COLO668 (cell line): ENCODE measurements at regions not wholly inside any gene's neighbourhood (a gene's known extent, or its start where the extent isn't known, plus 50 kb on each side); places are given as distances from the start of the nearest gene placed in this dataset.
A peak's percentile ranks its signal among the peaks of the same experiment; 100 is the strongest.
"Not testable (repeated sequence)": the region's sequence is repeated elsewhere in the genome, so short reads cannot be mapped to it uniquely, and the experiment has no call there.

Experiments used
- DNase-seq: peaks from one replicate; lab custom pipeline; 2025; ENCODE audit not compliant: unreplicated experiment; lab: John Stamatoyannopoulos, UW

- no peak for DNase-seq
These were observed 204.9 kb upstream of the EEF2KMT start for GRCh38 chr16:5302372-5303114.

GRCh38 chr16:5298202-5298601 lies 200.6 kb upstream of the EEF2KMT start:
- no peak for DNase-seq

- DNase-seq = no peak
These were observed 198.6 kb upstream of the EEF2KMT start for GRCh38 chr16:5296176-5296575.

- not testable (repeated sequence) for DNase-seq
These were observed 197.7 kb upstream of the EEF2KMT start for GRCh38 chr16:5295304-5295703.

DNA sequence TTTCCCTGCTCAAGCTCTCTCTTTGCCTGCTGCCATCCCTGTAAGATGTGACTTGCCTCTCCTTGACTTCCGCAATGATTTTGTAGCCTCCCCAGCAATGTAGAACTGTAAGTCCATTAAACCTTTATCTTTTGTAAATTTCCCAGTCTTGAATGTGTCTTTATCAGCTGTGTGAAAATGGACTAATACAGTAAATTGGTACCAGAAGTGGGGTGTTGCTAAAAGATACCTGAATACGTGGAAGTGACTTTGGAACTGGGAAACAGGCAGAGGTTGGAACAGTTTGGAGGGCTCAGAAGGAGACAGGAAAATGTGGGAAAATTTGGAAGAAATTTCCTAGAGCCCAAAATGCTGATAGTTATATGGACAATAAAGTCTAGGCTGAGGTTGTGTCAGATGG lies 184.6 kb upstream of the EEF2KMT start:
- not testable (repeated sequence) for DNase-seq

DNA sequence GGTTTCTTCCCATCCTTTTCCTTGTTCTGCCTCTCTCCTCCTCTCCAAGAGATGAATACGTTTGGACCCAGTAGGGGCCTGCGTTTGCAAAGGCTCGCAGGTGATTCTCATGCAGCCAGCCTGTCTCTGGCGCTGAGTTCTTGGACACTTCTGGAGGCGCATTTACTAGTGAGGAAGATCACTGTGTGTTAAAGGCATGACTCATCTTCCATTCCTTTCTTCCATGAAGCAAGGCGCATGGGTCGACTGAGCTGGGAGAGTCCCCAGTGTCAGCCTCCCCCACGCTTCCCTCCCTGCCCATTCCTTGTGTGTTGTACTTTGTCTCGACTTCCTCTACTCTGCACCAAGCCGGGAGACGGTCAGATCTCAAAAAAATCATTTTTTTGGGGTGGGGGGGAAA lies 159.9 kb upstream of the EEF2KMT start:
- DNase-seq = no peak

GRCh38 chr16:5252791-5253190 lies 155.2 kb upstream of the EEF2KMT start:
- no peak for DNase-seq

GRCh38 chr16:5247403-5247802 lies 149.8 kb upstream of the EEF2KMT start:
- not testable (repeated sequence) for DNase-seq

GRCh38 chr16:5240278-5240626 lies 142.7 kb upstream of the EEF2KMT start:
- DNase-seq = not testable (repeated sequence)

- DNase-seq = peak; percentile 31
These were observed 142.1 kb upstream of the EEF2KMT start for GRCh38 chr16:5239472-5240277.

GRCh38 chr16:5235119-5235518 lies 137.5 kb upstream of the EEF2KMT start:
- DNase-seq = no peak

DNA sequence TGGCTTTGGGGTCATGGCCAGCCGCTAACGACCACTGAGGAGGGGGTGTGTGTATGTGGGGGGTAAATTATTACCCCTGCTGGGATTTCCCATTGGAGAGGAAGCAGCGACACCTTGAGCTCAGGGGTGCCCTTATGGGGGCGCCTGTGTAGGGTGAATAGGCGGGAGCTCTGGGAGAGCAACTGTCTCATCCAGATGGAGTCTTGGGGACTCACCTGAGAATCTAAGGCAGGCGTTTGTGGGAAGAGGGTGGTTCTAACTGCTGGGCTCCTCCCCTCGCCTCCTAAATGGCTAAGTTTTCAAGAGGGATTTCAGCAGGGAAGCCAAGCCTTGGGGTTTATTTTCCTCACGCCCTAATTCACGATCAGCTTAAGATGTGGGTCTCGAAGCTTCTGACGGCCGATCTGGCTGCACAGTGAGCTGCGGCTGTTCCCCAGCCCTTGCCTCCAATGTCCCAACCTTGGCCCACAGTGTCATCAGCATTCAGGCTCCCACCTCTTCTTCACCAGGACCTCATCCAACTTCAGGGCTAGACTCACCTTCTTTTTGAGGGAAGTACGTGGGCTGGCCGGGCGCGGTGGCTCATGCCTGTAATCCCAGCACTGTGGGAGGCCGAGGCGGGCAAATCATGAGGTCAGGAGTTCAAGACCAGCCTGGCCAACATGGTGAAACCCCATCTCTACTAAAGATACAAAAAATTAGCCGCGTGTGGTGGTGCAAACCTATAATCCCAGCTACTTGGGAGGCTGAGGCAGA lies 136.9 kb upstream of the EEF2KMT start:
- DNase-seq = no peak

GRCh38 chr16:5231246-5231759 lies 133.7 kb upstream of the EEF2KMT start:
- DNase-seq = no peak

DNA sequence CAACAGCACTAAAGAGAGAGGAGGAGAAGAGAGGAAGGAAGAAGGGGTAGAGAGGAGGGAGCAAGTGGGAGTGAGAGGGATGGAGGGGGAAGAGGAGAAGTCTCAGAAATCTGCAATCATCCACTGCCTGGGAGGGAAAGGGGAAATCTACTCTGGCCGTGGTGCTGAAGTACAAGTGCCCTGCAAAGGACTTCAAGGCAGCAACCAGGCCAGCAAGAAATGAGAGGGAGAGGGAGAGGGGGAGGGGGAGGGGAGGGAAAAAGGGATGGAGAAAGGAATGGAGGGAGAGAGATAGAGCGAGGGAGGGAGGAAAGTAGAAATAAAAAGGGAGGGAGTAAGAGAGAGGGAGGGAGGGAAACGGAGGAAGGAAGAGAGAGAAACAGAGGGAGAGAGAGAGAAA lies 130.8 kb upstream of the EEF2KMT start:
- DNase-seq = no peak

DNA sequence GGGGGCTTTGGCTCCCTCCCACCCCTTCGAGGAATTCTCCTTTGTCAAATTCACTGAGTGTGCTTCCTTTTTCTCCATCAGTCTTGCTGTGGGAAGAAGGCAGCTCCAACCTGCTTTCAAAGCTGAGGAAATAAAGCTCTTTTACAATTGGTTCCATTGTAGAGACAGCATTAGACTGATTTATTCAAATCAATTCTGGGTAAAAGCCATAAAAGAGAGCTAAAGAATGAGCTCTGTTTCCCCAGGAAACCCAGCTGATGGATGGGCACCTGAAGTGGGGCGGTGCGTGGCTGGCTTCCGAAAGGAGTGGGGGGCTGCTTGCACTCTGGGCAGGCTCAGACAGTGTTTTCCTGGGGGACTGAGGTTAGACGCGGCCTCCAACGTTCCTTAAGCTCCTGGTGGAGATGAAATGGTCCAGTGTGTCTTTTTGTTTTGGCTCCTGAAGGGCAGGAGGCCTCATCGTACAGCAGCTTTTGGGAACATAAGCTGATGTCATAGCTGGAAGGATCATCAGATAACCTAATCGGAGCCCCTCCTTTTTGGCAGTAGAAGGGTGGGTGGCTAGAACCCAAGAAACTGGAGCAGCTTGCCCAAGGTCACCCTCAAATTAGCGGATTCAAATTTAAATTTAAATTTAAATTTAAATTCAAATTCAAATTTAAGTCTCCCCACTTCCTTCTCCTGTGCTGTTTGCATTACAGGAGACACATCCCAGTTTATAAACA lies 128.5 kb upstream of the EEF2KMT start:
- no peak for DNase-seq

GRCh38 chr16:5222761-5223160 lies 125.2 kb upstream of the EEF2KMT start:
- no peak for DNase-seq

- DNase-seq = not testable (repeated sequence)
These were observed 124.2 kb upstream of the EEF2KMT start for GRCh38 chr16:5221831-5222230.

DNA sequence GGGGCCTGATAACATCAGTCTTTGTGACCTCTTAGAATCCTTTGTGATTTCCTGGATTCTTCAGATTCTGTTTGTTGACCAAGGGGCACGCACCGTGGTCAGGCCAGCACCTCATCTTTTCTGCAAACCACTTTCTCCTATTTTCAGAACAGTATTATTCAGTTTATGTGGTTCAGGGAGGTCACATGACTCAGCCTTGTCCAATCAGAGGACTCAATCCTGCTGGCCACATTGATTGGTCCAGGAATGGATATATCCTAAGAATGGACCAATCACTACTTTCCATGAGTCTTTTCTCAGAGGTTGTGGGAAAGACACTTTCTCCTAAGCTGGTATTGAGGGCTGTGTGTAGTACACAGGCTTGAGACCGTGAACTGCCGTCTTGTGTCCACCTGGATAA lies 123.1 kb upstream of the EEF2KMT start:
- DNase-seq = no peak

DNA sequence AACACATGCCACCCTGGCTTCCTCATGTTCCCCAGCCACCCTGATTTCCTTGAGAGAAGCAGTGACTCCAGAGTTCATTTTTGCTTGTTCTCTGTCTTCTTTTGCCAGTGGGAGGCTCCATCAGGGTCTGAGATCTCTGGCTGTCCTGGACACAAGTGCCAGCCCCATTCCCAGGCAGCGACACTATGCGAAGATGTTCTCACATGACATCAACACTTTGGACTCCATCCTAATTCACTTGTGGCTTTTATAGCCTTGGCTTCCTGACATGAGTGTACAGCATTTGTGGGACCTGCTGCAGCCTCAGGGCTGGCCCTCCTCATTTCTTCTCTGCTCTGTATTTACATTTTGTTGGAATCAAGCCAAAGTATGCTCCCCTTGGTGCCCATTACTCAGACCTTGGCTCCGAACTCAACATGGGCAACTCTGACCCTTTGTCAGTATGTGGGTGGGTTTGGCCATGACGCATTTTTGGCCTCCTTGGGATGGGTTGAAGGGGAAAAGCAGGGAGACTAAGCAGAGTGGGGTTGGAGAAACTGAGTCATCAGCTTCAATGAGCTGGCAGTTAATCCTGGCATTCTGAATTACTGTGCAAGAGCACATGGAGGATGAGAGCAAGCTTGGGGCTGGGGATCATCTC lies 119.0 kb upstream of the EEF2KMT start:
- no peak for DNase-seq

DNA sequence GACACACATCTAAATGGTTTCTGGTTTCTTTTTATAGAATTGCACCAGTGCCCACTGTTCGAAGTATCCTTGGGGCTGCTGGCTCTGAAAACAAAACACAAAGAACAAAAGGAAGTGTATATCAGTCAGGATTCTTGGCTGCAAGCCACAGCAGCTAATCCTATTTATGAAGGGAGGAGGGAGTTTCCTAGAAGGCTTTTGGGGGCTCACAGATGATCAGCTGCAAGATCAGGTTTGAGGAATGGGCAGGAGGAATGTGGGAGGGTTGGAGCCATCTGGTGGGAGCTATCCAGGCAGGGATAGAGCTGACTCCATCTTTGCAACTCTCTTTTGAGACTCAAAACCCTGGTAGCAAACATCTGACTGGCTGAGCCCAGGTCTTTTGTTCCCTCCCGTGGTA lies 118.3 kb upstream of the EEF2KMT start:
- no peak for DNase-seq
